ENCODE measurements at regions not wholly inside any gene's neighbourhood (a gene's known extent, or its start where the extent isn't known, plus 50 kb on each side); places are given as distances from the start of the nearest gene placed in this dataset.

DNA sequence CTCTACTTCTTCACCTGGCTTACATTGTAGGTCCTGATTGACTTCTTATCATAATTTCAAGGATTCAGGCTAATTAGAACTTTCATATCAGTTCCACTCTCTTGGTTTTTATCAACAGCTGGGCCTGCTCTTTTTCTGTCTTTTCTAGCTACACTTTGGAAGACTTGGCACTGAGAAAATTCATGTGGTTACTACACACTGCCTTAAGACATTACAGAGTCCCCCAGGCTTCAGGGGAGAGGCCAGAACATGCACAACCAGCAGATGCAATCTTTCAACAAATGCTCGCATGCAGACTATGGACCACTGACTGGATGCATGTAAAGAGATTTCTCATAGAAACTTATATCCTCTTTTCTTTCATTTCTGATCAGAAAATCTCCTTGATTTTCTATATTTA is 423.5 kb downstream of the TUSC7 start:
- intact Hi-C loops (cut with DNase I; ENCODE audit: low total_unique reads): no loop called here
- Histone ChIP-seq H3K36me3 (no peaks in the 10 kb centered on the region), H3K4me3 (no peak overlapping the region), H3K27me3 (replicated peaks in 1 of 7) (no peaks in the 10 kb centered on the region), H3K9me3 (no peaks in the 10 kb centered on the region), H3K27ac (no peak overlapping the region), H3K4me1 (no peaks in the 10 kb centered on the region)
- TF ChIP-seq, protein P1, sequence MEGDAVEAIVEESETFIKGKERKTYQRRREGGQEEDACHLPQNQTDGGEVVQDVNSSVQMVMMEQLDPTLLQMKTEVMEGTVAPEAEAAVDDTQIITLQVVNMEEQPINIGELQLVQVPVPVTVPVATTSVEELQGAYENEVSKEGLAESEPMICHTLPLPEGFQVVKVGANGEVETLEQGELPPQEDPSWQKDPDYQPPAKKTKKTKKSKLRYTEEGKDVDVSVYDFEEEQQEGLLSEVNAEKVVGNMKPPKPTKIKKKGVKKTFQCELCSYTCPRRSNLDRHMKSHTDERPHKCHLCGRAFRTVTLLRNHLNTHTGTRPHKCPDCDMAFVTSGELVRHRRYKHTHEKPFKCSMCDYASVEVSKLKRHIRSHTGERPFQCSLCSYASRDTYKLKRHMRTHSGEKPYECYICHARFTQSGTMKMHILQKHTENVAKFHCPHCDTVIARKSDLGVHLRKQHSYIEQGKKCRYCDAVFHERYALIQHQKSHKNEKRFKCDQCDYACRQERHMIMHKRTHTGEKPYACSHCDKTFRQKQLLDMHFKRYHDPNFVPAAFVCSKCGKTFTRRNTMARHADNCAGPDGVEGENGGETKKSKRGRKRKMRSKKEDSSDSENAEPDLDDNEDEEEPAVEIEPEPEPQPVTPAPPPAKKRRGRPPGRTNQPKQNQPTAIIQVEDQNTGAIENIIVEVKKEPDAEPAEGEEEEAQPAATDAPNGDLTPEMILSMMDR (IDR thresholded peaks at IDR 0.05 in 8 of 11, conservative IDR thresholded peaks at IDR 0.05 in 3 of 11): no peak
- TF ChIP-seq POLR2A (IDR thresholded peaks at IDR 0.05) (no peak), POLR2AphosphoS5 (IDR thresholded peaks at IDR 0.05) (no peak)
- WGBS, 5 donors: 86 to 97% (median 94%) methylated on average over 1 of the region's 1 CpG
- no peak for DNase-seq

DNA sequence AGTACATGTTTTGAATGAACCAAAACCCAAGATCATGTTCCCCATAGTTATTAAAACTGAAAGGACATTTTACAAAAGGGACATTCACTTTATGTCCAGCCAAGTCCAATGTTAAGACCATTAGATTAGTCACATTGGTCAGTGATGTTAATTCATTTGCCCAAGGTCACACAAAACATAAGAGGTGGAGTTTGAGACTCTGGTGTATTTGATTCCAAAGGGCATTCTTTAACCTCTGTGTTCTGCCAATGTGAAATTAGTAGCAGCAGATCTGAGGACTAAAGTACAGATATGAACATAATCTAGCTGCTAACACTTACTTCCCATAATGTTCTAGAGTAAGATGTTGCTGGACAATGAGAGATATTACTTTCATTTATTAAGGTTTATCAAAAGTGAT is 425.6 kb downstream of the TUSC7 start:
- no peaks in the 10 kb centered on the region for H3K36me3 ChIP-seq
- H3K4me1 ChIP-seq: no peaks in the 10 kb centered on the region
- no peak for TF ChIP-seq POLR2AphosphoS5 (IDR thresholded peaks at IDR 0.05)
- TF ChIP-seq, protein P1 (IDR thresholded peaks at IDR 0.05 in 8 of 11, conservative IDR thresholded peaks at IDR 0.05 in 3 of 11): no peak
- no peak for TF ChIP-seq POLR2A (IDR thresholded peaks at IDR 0.05)
- H3K27me3 ChIP-seq (replicated peaks in 1 of 7): no peaks in the 10 kb centered on the region
- intact Hi-C loops (cut with DNase I; ENCODE audit: low total_unique reads): no loop called here
- no peak overlapping the region for H3K27ac ChIP-seq
- DNase-seq: no peak
- no peaks in the 10 kb centered on the region for H3K9me3 ChIP-seq
- no peak overlapping the region for H3K4me3 ChIP-seq

DNA sequence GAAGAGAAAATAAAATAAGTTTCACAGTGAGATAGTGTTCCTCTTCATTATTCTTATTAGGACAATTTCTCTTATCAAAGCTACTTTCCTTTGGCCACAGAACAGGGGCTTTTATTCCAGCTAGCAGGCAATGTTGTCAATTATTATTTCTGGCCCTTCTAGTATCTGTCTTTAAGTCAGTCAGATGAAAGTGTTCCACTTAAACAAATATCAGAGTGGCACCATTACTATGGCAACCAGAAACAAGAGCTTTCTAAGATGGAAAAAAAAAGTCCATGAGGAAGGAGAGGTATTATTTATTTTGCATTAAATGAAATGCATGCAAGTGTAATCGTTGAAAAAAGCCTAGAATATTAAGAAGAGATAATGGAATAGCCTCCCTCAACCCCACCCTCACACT is 426.4 kb downstream of the TUSC7 start:
- no peaks in the 10 kb centered on the region for H3K27me3 ChIP-seq (replicated peaks in 1 of 7)
- TF ChIP-seq, protein P1 (IDR thresholded peaks at IDR 0.05 in 8 of 11, conservative IDR thresholded peaks at IDR 0.05 in 3 of 11): no peak
- no peak for TF ChIP-seq POLR2A (IDR thresholded peaks at IDR 0.05)
- WGBS, 5 donors: 56 to 86% (median 81%) methylated on average over 1 of the region's 1 CpG
- intact Hi-C loops (cut with DNase I; ENCODE audit: low total_unique reads): no loop called here
- H3K27ac ChIP-seq: no peak overlapping the region
- no peaks in the 10 kb centered on the region for H3K9me3 ChIP-seq
- no peaks in the 10 kb centered on the region for H3K36me3 ChIP-seq
- H3K4me3 ChIP-seq: no peak overlapping the region
- H3K4me1 ChIP-seq: no peaks in the 10 kb centered on the region
- no peak for DNase-seq

DNA sequence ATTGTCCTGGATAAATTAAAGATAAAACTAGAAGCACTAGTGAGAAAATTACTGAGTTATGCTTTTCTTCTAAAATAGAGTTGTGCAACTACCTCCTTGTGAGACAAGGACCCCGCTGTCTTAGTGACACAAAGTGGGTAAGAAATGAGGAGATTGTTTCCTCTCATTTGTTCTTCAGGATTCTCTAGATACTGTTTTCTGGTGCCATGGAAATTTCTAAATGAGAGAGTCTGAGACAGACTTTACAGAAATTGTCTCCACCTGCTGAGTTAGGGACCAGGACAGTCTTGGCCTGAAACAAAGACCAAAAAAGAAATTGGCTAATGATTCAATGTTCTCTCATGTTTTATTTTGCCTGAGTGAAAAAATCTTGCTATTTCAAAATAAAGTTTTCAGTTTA is 427.5 kb downstream of the TUSC7 start:
- no peak overlapping the region for H3K27ac ChIP-seq
- H3K4me3 ChIP-seq: no peak overlapping the region
- H3K36me3 ChIP-seq: no peaks in the 10 kb centered on the region
- H3K9me3 ChIP-seq: no peaks in the 10 kb centered on the region
- WGBS, 5 donors: 82 to 91% (median 88%) methylated on average over 1 of the region's 1 CpG
- no peaks in the 10 kb centered on the region for H3K27me3 ChIP-seq (replicated peaks in 1 of 7)
- H3K4me1 ChIP-seq: no peaks in the 10 kb centered on the region
- no peak for DNase-seq
- TF ChIP-seq, protein P1 (IDR thresholded peaks at IDR 0.05 in 8 of 11, conservative IDR thresholded peaks at IDR 0.05 in 3 of 11): no peak
- TF ChIP-seq POLR2AphosphoS5 (IDR thresholded peaks at IDR 0.05) (no peak), POLR2A (IDR thresholded peaks at IDR 0.05) (no peak)
- intact Hi-C loops (cut with DNase I; ENCODE audit: low total_unique reads): no loop called here

Data from spleen (tissue), 11 donors.